ENCODE measurements at regions not wholly inside any gene's neighbourhood (a gene's known extent, or its start where the extent isn't known, plus 50 kb on each side); places are given as distances from the start of the nearest gene placed in this dataset.

- no peak for TF ChIP-seq CTCF (IDR thresholded peaks at IDR 0.05; ENCODE audit: partially characterized antibody, unreplicated experiment)
- H3K27me3 Mint-ChIP-seq (ENCODE audit: unreplicated experiment) = no peaks in the 10 kb centered on the region
- H3K27ac Mint-ChIP-seq (ENCODE audit: unreplicated experiment) = no peak overlapping the region
- no peaks in the 10 kb centered on the region for H3K36me3 Mint-ChIP-seq (ENCODE audit: unreplicated experiment)
- no peak overlapping the region for H3K4me3 Mint-ChIP-seq (ENCODE audit: unreplicated experiment)
- H3K4me1 Mint-ChIP-seq (ENCODE audit: low read depth, unreplicated experiment) = peaks cover 5% of the 10 kb centered on the region
- no peak for DNase-seq
- no peaks in the 10 kb centered on the region for H3K9me3 Mint-ChIP-seq (ENCODE audit: unreplicated experiment)
Observed at GRCh38 chr10:83205861-83206260, 933.4 kb upstream of the GHITM start.

GRCh38 chr10:83212632-83213334, 926.5 kb upstream of the GHITM start:
- Mint-ChIP-seq H3K9me3 (ENCODE audit: unreplicated experiment) (peaks cover 4% of the 10 kb centered on the region), H3K4me3 (ENCODE audit: unreplicated experiment) (no peak overlapping the region), H3K27me3 (ENCODE audit: unreplicated experiment) (peaks cover 4% of the 10 kb centered on the region), H3K27ac (ENCODE audit: unreplicated experiment) (no peak overlapping the region), H3K36me3 (ENCODE audit: unreplicated experiment) (no peaks in the 10 kb centered on the region), H3K4me1 (ENCODE audit: low read depth, unreplicated experiment) (peaks cover 20% of the 10 kb centered on the region)
- DNase-seq = no peak
- no peak for TF ChIP-seq CTCF (IDR thresholded peaks at IDR 0.05; ENCODE audit: partially characterized antibody, unreplicated experiment)

GRCh38 chr10:83214136-83214535, 925.2 kb upstream of the GHITM start:
- Mint-ChIP-seq H3K9me3 (ENCODE audit: unreplicated experiment) (peaks cover 4% of the 10 kb centered on the region), H3K4me3 (ENCODE audit: unreplicated experiment) (peak overlapping the region; percentile 18), H3K4me1 (ENCODE audit: low read depth, unreplicated experiment) (peaks cover 18% of the 10 kb centered on the region), H3K27ac (ENCODE audit: unreplicated experiment) (peak overlapping the region; percentile 76), H3K27me3 (ENCODE audit: unreplicated experiment) (peaks cover 4% of the 10 kb centered on the region), H3K36me3 (ENCODE audit: unreplicated experiment) (no peaks in the 10 kb centered on the region)
- no peak for TF ChIP-seq CTCF (IDR thresholded peaks at IDR 0.05; ENCODE audit: partially characterized antibody, unreplicated experiment)
- DNase-seq = no peak

GRCh38 chr10:83218205-83218604, 921.1 kb upstream of the GHITM start:
- H3K4me3 Mint-ChIP-seq (ENCODE audit: unreplicated experiment) = no peak overlapping the region
- DNase-seq = no peak
- no peaks in the 10 kb centered on the region for H3K36me3 Mint-ChIP-seq (ENCODE audit: unreplicated experiment)
- H3K9me3 Mint-ChIP-seq (ENCODE audit: unreplicated experiment) = peaks cover 4% of the 10 kb centered on the region
- peaks cover 17% of the 10 kb centered on the region for H3K4me1 Mint-ChIP-seq (ENCODE audit: low read depth, unreplicated experiment)
- no peak for TF ChIP-seq CTCF (IDR thresholded peaks at IDR 0.05; ENCODE audit: partially characterized antibody, unreplicated experiment)
- H3K27me3 Mint-ChIP-seq (ENCODE audit: unreplicated experiment) = peaks cover 8% of the 10 kb centered on the region
- no peak overlapping the region for H3K27ac Mint-ChIP-seq (ENCODE audit: unreplicated experiment)

GRCh38 chr10:83222300-83222699, 917.0 kb upstream of the GHITM start:
- Mint-ChIP-seq H3K36me3 (ENCODE audit: unreplicated experiment) (no peaks in the 10 kb centered on the region), H3K27me3 (ENCODE audit: unreplicated experiment) (peaks cover 7% of the 10 kb centered on the region), H3K4me1 (ENCODE audit: low read depth, unreplicated experiment) (peaks cover 5% of the 10 kb centered on the region), H3K27ac (ENCODE audit: unreplicated experiment) (no peak overlapping the region), H3K9me3 (ENCODE audit: unreplicated experiment) (no peaks in the 10 kb centered on the region), H3K4me3 (ENCODE audit: unreplicated experiment) (no peak overlapping the region)
- no peak for TF ChIP-seq CTCF (IDR thresholded peaks at IDR 0.05; ENCODE audit: partially characterized antibody, unreplicated experiment)
- DNase-seq = no peak

Measured in glutamatergic neuron (in vitro differentiated cells).